ENCODE measurements at regions not wholly inside any gene's neighbourhood (a gene's known extent, or its start where the extent isn't known, plus 50 kb on each side); places are given as distances from the start of the nearest gene placed in this dataset.

DNA sequence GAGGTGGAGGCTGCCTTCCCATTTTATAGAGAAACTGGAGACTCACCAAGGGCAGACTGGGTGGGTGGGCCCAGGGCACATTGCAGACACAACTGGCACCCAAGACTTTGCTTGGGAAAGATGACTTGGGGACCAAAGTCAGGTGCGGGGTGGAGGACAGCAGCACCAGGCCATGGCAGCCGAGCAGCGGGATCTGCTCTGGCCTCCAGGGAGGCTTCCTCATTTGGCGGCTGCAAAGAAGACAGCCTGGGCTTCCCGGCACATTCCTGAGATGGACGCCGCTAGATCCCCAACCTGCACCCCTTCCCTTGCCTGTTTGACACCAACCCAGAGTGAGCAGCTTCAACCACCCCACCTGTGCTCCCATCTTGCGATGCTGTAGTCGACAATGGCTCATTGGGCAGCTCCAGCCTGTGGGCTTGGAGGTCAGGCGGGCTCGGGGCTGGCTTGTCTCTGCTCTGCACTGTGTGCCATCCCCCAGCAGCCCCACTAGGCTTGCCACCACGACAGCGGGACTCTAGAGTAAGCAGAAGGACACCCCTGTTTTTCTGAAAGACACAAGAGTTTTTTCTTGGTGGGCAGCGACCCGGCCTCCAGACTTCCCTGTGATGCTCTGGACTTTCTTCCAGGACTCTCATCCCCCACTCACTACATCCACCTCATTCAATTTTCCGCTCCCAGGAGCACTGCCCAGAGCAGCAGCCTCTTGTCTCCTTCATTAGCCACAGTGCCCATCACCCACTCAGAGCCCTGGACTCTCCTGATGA, 184.9 kb upstream of the CST7 start:
- DNase-seq = no peak

DNA sequence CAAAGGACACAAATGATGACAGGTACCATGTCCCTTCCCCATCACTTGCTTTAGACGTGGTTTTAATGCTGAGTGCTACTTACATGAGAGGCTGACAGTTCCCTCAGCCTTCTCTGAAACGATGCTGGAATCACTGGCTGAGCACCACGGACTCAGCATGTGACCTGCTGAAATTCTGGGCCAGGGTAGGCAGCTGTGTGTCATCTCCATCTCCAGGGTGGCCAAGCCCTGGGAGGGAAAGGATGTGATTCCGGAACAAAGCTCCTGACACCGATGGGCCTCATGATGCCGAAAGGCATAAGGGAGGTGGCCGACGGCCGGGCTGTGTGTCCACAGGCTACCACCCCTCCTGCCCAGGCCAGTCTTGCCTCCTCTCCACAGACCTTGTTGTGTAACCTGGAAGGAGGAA, 184.3 kb upstream of the CST7 start:
- no peak for DNase-seq

DNA sequence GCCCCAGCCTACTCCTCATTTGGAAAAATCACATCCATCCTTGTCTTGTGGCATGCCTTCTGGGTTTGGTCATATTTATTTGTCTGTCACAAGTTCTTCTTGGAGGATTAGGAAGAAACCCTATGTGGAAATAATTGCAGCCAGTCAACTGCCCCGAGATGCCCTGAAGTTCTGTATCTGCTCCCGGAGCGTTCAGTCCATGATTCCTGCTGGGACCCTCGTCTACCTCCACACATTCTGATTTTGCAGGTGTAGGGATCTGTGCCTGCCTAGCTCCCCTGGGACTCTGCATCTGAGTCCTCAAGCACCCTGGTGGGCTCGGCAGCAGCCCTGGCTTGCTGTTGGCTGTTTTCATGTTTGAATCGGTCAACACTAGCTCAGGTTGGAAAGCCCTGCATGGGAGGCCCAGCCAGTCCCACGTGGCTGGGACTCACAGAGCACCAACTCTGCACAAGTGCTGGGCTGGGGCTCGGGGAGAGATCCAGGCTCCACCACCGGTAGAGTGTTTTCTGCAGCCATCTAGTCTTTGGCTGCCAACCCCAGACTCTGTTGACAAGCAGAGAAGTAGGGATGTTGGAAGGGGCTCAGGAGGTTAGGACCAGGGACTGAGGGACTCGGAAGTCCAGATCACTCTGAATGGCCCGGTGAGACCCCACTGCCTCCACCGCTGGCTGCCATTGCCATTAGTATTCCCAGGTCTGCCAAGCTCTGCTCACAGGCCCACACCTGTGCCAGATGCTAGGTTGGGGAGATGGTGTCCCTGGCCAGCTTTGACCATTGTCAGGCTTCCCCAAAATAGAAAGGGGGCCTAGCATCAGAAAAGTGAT, 183.5 kb upstream of the CST7 start:
- peak; percentile 8 for DNase-seq

DNA sequence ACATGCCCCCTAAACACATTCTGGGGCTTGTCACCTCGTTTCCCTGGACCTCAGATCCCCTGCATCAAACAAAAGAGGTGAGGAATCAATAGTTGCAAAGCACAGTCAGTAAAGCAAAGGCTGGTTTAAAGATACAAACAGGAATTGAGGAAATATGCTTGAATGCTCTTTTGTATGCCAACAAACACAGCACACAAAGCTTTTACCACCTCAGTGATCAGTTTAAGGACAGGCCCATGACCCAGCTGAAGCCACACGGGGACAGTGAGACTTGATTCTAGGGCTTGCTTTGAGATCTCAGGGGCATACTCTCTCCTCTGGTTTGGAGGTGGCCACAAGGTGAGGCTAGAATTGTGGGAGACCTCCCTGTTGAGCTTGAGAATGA, 182.9 kb upstream of the CST7 start:
- peak; percentile 9 for DNase-seq

DNA sequence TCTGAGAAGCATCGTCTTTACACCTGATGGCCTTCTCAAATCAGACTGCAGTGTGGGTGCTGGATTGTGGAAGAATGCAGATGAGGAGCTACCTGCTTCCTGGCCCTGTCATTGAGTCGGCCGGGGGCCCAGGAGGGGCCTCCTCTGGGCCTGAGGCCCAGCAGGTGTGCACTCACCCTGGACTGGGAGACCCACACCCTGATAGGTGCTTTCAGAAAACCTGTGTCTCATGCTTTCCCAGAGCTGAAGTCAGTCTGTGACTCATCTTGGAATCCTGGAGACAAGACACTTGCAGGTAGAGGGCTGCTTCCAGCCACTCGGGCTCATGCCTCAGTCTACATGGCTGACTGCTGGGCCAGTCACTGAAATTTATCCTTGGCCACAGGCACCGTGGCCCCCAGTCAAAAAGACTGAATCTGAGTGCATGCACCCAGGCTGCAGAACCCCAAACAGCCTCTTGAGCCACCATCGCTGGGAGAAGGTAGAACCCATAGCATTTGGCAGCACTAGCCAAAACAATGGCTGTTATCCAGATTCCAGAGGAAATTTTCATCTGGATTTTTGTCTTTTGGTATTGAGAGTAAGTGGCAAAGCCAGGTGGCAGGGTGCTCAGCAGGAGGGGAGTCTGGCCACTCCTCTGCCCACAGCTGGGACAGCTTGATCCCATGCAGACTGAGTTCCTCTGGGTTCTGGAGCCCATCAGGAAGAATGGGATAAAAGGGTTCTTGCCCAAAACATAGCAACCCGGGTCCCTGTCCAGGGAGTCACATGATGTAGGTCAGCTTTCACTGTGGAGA, 182.0 kb upstream of the CST7 start:
- DNase-seq = peak; percentile 8

DNA sequence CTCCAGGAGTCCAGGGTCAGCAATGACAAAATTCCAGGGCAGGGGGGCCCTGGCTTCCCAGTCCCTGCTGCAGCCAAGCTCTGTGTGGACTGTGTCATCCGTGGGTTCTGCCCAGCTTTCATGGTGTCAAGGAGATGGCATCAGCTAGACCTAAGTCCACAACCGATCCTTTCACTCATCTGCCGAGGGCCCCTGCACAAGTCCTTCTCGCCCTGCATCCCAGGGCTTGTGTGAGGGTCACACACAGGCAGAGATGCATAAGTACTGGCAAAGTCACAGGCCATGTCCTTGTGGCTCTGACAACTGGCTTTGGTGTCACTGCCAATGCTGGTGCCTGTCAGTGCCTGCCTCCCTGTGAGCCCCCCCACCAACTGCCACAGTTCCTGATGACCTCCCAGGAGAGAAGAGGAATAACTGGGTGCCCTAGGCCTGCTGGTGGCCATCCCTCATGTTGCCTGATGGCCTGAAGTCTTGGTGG, 181.4 kb upstream of the CST7 start:
- DNase-seq = peak; percentile 18

DNA sequence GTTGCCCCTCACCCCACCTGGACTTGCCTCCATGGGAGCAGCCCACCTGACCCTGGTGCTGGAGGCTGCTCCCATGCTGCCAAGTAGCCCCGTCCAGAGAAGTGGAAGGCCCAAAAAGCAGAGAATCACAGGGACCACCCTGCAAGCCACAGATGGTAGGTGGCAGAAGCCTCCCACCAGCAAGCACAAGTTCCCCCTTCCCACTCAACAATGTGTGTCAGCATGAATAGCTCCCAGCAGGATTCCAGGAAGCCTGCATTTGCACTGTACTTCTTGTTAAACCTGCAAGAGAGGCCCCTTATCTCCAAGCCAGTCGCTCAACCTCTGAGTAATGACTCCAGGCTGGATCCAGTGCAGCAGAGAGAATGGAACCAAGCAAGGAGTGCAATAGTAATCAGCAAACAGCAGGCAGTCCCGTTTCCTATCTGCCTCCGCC, 180.8 kb upstream of the CST7 start:
- DNase-seq = peak; percentile 6

DNA sequence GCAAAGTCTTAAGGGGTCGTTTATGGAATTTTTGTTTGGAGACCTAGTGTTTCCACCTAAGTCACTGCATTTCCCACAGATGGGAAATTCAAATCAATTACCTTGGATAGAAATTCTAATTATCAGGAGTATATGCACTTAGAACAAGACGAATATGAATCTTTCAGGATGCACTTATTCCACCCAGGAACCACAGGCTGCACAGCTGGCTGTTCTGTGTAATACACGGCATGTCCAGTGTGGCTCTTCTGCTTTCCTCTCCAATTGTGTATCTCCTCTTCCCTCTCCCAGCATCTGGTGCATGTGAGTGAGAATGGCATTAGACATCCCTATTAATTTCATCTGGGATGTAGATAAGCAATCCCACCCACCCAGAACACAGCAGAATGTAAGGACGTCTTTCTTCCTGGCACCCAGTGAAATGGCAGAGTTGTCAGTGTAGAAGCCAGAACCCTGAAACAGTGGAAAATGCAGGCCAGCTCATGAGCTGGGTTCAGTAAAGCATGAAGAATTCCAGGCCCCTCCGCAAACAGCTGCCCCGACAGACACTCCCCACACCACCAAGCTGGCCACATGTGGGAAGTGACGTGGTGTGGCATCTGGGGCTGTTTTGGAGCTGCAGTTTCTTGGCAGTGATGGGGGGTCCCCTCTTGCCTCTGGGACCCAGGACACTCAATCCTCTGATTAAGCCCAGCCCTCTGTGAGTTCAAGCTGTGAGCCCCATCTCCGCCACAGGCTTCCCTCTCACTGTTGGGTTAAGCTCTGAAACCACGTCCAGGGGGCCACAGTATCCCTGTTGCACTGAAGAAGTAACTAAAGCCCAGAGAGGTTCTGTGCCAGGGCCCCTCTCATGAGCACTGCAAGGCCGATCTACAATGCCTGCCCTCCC, 180.1 kb upstream of the CST7 start:
- DNase-seq = peak; percentile 14

DNA sequence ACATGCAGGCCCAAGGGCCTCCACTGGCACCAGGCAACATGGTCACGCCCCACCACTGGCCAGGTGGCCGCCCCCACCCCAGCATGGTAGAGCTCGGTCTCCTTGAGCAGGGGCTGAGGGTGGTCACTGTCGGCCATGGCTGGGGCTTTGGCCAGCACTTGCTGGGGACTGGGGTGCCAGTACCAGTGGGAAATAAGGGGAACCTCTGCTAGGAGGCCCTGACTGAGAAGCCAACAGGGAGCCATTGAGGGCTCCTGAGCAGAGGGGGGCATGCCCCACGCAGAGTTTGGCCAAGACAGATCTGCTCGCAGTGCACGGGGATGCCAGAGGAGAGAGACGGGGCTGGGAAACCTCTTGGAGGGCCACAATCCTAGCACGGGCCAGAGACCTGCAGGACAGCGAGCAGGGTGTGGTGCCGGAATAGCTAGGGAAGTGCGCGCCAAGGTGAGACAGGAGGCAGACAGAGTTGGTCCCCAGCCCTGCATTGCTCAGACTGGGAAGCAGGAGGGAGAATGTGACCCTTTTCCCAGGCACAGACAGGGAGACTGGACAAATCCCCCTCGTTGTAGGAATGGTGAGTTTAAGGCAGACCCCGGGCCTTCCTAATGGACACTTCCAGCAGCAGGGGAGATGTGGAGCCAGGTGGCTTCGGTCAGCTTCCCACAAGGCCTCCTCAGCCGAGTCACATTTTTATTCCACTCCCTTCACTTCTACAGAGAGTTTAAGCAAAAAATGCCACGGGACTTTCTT, 179.0 kb upstream of the CST7 start:
- DNase-seq = peak; percentile 7

DNA sequence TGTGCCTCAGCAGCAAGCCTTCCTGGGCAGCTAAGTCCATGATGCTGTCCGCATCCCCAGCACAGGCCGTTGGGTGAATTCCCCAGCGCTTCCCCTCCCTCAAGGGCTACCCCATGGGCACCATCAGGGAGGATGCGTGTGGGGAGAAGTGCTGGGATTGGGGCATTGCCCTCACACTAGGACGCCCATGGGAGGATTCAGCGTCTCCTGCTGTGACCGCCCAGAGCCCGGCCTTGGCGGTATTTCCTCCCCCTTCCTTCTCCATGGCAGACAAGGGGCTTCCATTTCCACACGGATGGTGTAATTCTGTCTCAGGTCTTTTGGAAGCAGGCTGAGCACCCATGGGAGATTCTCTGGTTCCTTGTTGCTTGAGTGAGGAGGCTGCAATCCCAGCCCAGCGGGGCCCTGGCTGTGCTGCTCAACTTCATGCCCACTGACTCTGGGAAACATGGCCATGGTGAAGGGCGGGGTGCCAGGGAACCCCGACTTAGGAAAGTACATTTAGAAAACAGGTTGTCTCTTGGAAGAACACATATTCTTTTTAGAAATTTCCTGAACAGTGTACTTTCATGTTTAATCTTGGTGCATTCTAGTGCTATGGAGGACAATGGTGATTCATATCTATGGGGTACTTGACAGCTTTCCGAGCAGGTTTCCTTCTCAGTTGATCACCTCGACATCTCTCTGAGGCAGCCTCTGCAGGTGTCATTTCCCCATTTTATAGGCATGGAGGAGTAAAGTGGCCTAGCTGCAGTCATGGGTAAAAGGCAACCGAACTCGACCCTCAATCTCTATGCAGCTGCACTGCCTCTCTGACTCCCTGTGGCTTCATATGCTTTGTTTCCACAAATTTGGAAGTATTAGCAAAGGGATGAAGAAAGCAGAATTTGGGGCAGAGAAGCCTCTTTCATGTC, 178.2 kb upstream of the CST7 start:
- DNase-seq = no peak

DNA sequence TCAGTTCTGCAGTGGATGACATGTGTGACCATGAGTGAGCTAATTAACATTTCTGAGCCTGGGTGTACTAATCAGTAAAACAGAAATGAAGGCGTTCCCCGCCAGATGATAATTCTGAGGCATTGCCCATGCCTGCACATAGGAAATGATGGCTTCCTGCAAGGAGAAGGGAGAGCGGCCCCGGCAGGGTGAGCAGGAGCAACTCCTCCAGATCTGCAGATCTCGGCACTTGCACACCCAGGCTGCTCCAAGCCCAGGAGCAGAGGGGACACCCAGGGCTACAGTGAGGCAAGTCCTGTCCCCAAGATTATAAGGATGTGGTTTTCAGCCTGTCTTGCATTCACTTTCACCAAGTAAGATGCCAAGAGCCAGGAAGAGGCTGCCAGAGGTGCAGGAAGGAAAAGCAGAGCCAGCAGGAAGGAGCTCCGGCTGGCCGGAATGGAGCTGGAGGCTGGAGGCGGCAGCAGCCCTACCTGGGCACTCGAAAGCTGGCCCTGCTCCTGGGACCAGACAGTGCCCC, 177.5 kb upstream of the CST7 start:
- peak; percentile 18 for DNase-seq

DNA sequence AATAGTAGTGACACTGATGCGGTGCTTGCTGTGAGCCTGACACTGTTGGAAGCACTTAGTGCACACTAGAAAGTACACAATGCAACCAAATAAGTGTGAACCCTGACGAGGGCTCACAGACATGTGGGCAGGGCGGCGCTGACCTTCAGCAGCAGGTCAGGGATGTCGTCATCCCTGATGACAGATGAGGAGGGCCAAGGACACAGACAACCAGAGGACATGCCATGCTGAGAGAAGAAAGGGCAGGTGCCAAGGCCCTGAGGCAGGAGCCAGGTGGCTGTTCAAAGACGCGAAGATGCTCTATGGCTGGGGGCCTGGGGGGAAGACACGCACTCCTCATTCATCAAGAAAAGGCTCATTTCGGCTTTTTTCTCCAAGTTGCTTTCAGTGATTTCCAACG, 176.4 kb upstream of the CST7 start:
- no peak for DNase-seq

DNA sequence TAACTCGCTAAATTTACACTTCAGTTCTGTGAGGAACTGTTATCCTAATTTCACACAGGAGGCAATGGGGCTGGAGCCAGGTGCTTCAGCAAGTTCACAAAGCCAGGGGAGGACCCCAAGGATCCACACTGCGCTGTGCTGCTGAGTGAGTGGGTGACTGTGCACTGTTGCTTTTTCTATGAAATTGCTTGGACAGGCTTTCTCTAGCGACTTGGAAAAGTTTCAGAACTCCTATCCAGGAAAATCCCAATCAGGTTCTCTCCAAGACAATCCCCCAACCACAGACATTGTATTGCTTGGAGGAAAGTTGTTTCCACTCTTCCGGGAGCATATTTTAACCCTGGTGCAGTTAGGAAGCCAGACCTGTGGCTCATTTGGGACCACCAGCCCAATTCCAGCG, 175.9 kb upstream of the CST7 start:
- DNase-seq = no peak

DNA sequence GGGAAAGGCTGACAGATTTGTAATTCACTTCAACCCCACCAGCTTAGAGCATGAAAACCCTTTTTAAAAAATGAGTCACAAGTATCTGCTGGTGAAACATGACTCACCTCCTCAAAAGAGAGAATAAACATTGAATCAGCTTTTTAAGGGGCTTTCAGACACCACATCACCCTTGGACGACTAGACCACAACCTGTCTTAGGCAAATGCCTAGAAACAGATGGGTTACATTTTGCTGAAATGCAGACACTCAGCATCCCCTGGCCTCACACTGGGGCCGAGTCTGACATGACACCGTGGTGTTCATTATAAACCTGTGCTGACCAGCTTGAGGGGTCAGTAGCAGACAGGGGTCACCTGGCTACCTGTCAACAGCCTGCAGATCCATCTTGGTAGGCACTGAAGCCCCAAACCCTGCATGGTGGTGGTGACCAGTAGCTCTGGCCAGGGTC, 175.3 kb upstream of the CST7 start:
- peak; percentile 38 for DNase-seq

DNA sequence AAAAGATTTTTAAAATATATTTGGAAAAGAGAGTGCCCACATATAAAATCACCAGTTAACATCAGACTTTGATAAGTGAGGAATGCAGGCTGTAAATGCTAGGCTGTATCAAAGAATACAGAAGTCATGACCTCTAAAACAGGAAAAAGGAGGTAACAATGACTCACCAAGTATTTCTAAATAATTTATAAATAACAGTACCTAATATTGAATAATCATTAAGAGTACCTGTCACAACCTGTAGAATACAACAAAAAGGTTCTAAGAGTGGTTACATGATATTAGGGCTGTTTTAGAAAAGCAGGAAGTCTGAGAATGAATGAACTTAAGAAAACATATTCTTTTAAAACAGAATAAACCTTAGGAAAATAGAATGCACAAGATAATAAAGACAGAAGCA, 173.1 kb upstream of the CST7 start:
- DNase-seq = no peak

DNA sequence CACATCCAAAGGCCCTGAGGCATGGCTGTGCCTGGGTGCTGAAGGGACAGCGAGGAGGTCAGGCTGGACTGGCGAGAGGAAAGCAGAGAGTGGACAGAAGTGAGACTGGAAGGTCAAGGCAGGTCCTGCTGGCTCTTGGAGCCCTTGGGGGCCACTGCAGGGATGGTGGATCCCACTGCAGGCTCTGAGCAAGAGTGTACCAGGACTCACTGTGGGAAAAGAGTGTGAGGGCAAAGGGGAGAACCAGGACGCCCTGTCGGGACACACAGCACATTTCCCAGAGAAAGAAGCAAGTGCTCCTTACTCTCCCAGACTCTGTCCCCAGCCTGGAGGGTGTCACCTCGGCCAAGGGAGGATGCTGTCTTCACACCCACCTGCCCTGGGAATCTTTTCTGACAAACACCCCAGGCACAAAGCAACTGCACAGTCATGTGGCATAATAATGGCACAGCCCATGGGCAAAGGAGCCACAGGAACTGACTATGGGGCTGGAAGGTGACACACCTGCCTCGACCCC, 172.3 kb upstream of the CST7 start:
- no peak for DNase-seq

DNA sequence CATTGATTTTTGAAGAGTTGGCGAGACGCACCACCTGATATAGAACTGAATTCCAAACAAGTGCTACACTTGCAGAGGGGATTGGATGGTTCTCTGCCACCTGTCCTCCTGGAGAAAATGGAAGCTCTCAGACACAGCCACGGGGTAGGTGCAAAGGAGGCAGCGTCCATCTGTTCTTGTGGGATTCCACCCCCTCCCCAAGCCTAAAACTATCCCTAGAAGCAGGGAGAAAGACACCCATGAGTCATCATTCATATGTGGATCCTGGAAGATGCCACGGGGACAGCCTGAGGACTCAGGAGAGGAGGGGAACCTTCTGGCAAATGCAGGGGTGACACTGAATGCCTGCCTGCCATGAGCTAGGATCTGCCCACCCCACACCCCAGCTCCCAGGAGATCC, 171.3 kb upstream of the CST7 start:
- DNase-seq = no peak

DNA sequence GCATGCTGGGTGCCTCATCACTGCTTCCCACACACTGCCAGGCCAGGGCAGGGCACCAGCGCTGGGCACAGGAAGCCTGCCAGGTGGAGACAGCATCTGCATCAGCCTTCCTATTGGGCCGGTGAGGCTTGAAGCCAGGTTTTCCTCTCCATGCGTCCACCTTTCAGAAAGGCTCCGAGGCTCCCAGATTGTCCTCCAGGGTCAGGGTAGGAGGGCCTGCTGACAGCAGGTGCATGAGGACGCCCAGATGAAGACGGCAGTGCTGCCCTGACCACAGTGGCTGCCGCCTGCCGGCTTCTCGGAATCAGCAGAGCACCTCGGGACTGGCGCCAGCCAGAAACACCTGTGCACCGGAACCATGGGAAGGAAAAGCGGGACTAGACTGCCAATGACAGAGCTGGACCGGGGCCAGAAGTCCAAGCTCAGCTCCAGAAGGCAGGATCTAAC, 170.5 kb upstream of the CST7 start:
- no peak for DNase-seq

DNA sequence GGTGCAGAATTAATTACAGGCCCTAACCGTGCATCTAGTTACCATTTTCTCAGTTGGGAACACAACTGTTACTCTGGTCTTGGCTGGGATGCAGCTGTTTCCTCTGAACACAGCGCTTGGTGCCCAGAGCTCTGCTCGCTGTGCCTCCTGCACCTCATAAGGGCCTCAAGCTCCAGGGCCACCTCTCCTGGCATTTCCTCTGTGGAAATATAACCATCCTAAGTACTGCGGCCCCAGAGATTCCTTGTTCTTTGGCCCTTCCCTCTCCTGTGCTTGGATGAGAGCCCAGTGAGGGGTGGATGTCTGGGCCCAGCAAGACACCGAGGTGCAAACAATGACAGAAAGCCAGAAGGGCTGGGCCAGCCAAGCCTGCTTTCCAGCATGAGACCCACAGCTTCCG, 169.9 kb upstream of the CST7 start:
- no peak for DNase-seq

DNA sequence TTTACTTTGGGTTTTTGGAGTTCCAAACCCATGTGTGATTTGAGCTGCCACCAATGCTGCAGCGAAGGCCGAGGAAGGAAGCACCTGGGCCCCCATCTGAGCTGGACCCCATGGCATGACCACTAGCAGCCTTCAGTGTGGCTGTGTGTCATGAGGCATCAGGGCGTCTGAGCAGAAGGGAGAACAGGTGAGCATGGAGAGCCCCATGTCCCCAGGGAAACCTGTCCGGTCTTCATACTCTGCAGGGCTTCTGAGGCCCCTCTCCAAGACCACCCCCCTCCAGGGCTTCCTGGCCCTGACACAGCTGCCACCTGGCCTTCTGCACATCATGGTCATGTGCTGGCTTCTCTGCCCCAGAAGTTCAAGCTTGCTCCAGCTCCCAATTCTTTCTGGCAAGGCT, 169.1 kb upstream of the CST7 start:
- DNase-seq = no peak
